Panc1 (cell line): ENCODE measurements at regions not wholly inside any gene's neighbourhood (a gene's known extent, or its start where the extent isn't known, plus 50 kb on each side); places are given as distances from the start of the nearest gene placed in this dataset.

Experiments used
- ATAC-seq: fragments of 200-7000 bp; cut with Tn5 transposase; 2 replicates; pipeline ENCODE4 v1.9.1; 2020; ENCODE audit warnings: mild to moderate bottlenecking, moderate library complexity
- BruUV-seq: library from RNA; stranded (reverse); fragments of 400-500 nt; replicated peaks from 2 replicates; lab custom pipeline; 2021; lab: Mats Ljungman, UMichigan
- CTCF ChIA-PET: fragments of 300-600 bp; sonication (Branson Sonifier 250); formaldehyde crosslinking; loops from one replicate; lab custom pipeline; 2022; ENCODE audit warnings: antibody characterized with exemption; lab: Charles Lee
- POLR2A ChIA-PET: fragments of 300-600 bp; sonication (Branson Sonifier 250); formaldehyde crosslinking; loops from one replicate; lab custom pipeline; 2022; ENCODE audit warnings: antibody characterized with exemption; lab: Charles Lee
- DNase-seq: peaks from one replicate; pipeline ENCODE4 v3.0.0-alpha.2; 2010; ENCODE audit warnings: low read depth, low spot score
- H3K27ac ChIP-seq: 2 replicates; pipeline ENCODE4 v1.5.1; 2011; ENCODE audit warnings: mild to moderate bottlenecking, low read length, inconsistent platforms
- H3K27me3 ChIP-seq: fragments of 200-500 bp; sonication (Bioruptor generic); 2 replicates; pipeline ENCODE4 v1.6.0; 2014; ENCODE audit warnings: low read length, inconsistent platforms; ENCODE audit not compliant: control insufficient read depth, insufficient read depth
- H3K36me3 ChIP-seq: fragments of 200-500 bp; sonication (Bioruptor generic); 2 replicates; pipeline ENCODE4 v1.5.1; 2014; ENCODE audit warnings: inconsistent platforms, mild to moderate bottlenecking, low read length, moderate library complexity; ENCODE audit not compliant: control insufficient read depth, insufficient read depth
- H3K4me1 ChIP-seq: 2 replicates; pipeline ENCODE4 v1.5.1; 2011; ENCODE audit warnings: inconsistent platforms, mild to moderate bottlenecking, low read length, moderate library complexity; ENCODE audit not compliant: control insufficient read depth, insufficient read depth
- H3K4me3 ChIP-seq, 2 experiments: 2 replicates each; pipeline ENCODE4 v1.5.1; 2011 to 2012; ENCODE audit warnings: low read depth in 2 of 2, low read length in 2 of 2, mild to moderate bottlenecking in 2 of 2, inconsistent platforms in 1 of 2, moderate library complexity in 1 of 2
- H3K9me3 ChIP-seq: fragments of 200-500 bp; sonication (Bioruptor generic); 2 replicates; pipeline ENCODE4 v1.5.1; 2014; ENCODE audit warnings: low read depth, mild to moderate bottlenecking, inconsistent platforms, low read length, moderate library complexity; ENCODE audit not compliant: control insufficient read depth, insufficient read depth
- POLR2AphosphoS5 ChIP-seq: IDR thresholded peaks from 2 replicates; pipeline ENCODE4 v1.6.1; 2012; ENCODE audit warnings: mild to moderate bottlenecking, low read depth, low read length, moderate library complexity
- SIN3A ChIP-seq: IDR thresholded peaks from 2 replicates; pipeline ENCODE4 v1.6.1; 2012; ENCODE audit warnings: low read depth, mild to moderate bottlenecking, low read length, moderate library complexity, borderline replicate concordance; ENCODE audit not compliant: insufficient read depth
- TCF7L2 ChIP-seq: IDR thresholded peaks from 2 replicates; pipeline ENCODE4 v1.6.1; 2011; ENCODE audit warnings: mild to moderate bottlenecking, low read depth, low read length, inconsistent platforms
- in situ Hi-C: cut with HindIII; loops from 2 replicates; pipeline ENCODE4 v1.10.0; 2016; ENCODE audit warnings: low sequenced_read_pairs, low pct_unique_long_range_greater_than_20kb
- intact Hi-C: fragments of 100-400 bp; cut with micrococcal nuclease; formaldehyde crosslinking; loops from one replicate; pipeline ENCODE4 v1.10.0; 2022; ENCODE audit not compliant: unreplicated experiment
- TF ChIP-seq, protein P1 (sequence below): fragments of 450-650 bp; IDR thresholded peaks from 2 replicates; pipeline ENCODE4 v1.5.1; 2017; ENCODE audit warnings: mild to moderate bottlenecking
- TF ChIP-seq, protein P2 (sequence below), 2 experiments: IDR thresholded peaks; 2 replicates each; pipeline ENCODE4 v1.6.1; 2011 to 2012; ENCODE audit warnings: low read depth in 2 of 2, control low read depth in 1 of 2, low read length in 1 of 2, mild to moderate bottlenecking in 1 of 2, moderate library complexity in 1 of 2; ENCODE audit not compliant: insufficient read depth in 1 of 2

DNA sequence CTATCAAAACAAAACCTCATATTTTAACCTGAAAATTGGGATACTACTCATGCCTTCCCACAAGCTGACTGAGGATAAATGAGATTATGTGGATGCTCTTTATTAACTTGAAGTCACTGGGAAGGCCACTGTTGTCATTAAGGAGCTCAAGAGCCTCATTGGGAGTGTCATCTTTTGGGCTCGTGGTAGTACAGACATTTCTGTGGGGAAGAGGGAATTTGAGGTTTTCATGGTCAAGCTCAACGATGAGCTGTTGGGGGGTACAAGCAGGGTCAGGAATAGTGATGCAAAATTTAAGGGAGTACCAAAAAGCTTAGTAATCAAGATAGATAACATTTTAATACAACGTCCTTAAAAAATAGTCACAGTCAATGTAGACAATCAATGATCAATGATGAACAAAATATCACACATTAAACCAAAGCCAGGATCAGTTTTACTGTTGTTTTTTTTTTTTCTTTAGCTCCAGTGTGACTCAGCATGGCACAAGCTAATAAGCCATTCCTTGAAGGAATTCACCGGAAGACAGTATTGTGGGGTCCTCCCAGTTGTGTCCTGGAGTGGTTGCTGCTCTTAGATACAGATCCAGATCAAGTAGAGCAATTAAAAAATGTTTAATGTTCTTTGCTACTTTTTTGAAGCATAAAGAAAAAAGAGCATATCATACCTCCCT is 130.9 kb downstream of the C12orf75 start:
- no TSS peak for BruUV-seq
- ATAC-seq (no peak), DNase-seq (no peak)
- in situ Hi-C loops (no loop called here), intact Hi-C loops (no loop called here)
- no peak overlapping the region for H3K4me3 ChIP-seq
- no peaks in the 10 kb centered on the region for H3K27me3 ChIP-seq
- H3K36me3 ChIP-seq = no peaks in the 10 kb centered on the region
- H3K4me1 ChIP-seq = no peaks in the 10 kb centered on the region
- H3K9me3 ChIP-seq = no peaks in the 10 kb centered on the region
- no peak overlapping the region for H3K27ac ChIP-seq
- TF ChIP-seq, protein P1, sequence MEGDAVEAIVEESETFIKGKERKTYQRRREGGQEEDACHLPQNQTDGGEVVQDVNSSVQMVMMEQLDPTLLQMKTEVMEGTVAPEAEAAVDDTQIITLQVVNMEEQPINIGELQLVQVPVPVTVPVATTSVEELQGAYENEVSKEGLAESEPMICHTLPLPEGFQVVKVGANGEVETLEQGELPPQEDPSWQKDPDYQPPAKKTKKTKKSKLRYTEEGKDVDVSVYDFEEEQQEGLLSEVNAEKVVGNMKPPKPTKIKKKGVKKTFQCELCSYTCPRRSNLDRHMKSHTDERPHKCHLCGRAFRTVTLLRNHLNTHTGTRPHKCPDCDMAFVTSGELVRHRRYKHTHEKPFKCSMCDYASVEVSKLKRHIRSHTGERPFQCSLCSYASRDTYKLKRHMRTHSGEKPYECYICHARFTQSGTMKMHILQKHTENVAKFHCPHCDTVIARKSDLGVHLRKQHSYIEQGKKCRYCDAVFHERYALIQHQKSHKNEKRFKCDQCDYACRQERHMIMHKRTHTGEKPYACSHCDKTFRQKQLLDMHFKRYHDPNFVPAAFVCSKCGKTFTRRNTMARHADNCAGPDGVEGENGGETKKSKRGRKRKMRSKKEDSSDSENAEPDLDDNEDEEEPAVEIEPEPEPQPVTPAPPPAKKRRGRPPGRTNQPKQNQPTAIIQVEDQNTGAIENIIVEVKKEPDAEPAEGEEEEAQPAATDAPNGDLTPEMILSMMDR = no peak
- no peak for TF ChIP-seq POLR2AphosphoS5
- no peak for TF ChIP-seq SIN3A
- no peak for TF ChIP-seq TCF7L2
- POLR2A ChIA-PET = no interaction called here
- CTCF ChIA-PET = no interaction called here

DNA sequence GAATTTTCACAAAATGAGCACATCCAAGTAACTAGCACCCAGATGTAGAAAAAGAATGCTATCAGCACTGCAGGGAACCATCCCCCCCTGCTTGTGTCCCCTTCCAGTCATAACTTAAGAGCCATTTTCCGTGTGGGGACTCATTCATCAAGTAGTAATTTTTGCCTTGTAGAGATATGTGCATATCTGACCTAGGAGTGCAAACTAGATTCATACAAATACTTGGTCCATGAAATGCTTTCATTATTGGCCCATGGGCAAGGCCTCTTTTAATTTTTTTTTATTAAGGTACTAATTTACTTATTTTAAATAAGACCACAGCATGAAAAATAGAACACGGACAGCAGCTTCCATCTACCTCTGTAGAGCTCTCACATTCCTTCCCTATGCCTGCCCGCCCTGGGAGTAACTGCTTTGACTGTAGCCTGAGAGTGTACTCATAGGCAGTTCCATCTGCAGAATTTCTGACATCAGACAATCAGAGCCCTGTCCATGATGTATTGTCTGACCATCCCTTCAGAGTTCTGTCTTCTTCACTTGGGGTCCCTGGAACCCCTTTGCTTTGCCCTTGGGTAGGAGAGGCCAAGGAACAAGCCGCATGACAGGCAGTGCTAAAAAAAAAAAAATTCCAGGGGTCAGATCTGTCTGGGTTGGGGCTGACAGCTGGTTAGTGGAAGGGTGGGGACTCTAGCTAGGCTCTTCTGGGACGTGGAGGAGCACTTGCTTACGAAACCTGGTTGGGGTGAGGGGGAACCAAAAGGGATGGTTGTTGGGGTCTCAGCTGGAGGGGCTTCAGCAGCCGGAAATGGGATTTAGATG is 131.7 kb downstream of the C12orf75 start:
- Histone ChIP-seq H3K27me3 (no peaks in the 10 kb centered on the region), H3K27ac (no peak overlapping the region), H3K4me3 (no peak overlapping the region), H3K4me1 (no peaks in the 10 kb centered on the region), H3K36me3 (no peaks in the 10 kb centered on the region), H3K9me3 (no peaks in the 10 kb centered on the region)
- BruUV-seq = no TSS peak
- intact Hi-C loops (no loop called here), in situ Hi-C loops (no loop called here)
- ATAC-seq = no peak
- CTCF ChIA-PET = no interaction called here
- no peak for DNase-seq
- POLR2A ChIA-PET = no interaction called here
- no peak for TF ChIP-seq TCF7L2
- TF ChIP-seq SIN3A = no peak
- TF ChIP-seq, protein P1 = no peak
- TF ChIP-seq, protein P2, sequence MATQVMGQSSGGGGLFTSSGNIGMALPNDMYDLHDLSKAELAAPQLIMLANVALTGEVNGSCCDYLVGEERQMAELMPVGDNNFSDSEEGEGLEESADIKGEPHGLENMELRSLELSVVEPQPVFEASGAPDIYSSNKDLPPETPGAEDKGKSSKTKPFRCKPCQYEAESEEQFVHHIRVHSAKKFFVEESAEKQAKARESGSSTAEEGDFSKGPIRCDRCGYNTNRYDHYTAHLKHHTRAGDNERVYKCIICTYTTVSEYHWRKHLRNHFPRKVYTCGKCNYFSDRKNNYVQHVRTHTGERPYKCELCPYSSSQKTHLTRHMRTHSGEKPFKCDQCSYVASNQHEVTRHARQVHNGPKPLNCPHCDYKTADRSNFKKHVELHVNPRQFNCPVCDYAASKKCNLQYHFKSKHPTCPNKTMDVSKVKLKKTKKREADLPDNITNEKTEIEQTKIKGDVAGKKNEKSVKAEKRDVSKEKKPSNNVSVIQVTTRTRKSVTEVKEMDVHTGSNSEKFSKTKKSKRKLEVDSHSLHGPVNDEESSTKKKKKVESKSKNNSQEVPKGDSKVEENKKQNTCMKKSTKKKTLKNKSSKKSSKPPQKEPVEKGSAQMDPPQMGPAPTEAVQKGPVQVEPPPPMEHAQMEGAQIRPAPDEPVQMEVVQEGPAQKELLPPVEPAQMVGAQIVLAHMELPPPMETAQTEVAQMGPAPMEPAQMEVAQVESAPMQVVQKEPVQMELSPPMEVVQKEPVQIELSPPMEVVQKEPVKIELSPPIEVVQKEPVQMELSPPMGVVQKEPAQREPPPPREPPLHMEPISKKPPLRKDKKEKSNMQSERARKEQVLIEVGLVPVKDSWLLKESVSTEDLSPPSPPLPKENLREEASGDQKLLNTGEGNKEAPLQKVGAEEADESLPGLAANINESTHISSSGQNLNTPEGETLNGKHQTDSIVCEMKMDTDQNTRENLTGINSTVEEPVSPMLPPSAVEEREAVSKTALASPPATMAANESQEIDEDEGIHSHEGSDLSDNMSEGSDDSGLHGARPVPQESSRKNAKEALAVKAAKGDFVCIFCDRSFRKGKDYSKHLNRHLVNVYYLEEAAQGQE (IDR thresholded peaks at IDR 0.05; ENCODE audit: insufficient read depth in 1 of 2, low read depth in 2 of 2, low read length in 1 of 2) = no peak
- no peak for TF ChIP-seq POLR2AphosphoS5
